HepG2 (cell line): ENCODE measurements at regions not wholly inside any gene's neighbourhood (a gene's known extent, or its start where the extent isn't known, plus 50 kb on each side); places are given as distances from the start of the nearest gene placed in this dataset.

Experiments used
- ATAC-seq: fragments of 200-7000 bp; cut with Tn5 transposase; 3 replicates; pipeline ENCODE4 v1.9.1; 2020; ENCODE audit warnings: mild to moderate bottlenecking, moderate library complexity
- BruUV-seq: library from RNA; stranded (reverse); fragments of 400-500 nt; replicated peaks from 2 replicates; lab custom pipeline; 2021; lab: Mats Ljungman, UMichigan
- CTCF ChIA-PET: fragments of 300-600 bp; formaldehyde crosslinking; extraction: SDS; loops from one replicate; lab custom pipeline; 2021; ENCODE audit warnings: low total read pairs, inconsistent platforms, low intra/inter-chr PET ratio; lab: Yijun Ruan, JAX
- POLR2A ChIA-PET: fragments of 350-600 bp; sonication (Branson Sonifier 250); formaldehyde crosslinking; loops from one replicate; lab custom pipeline; 2020; ENCODE audit warnings: antibody characterized with exemption, inconsistent platforms; lab: Yijun Ruan, JAX
- DNase-seq: peaks from one replicate; pipeline ENCODE4 v3.0.0-alpha.2; 2015; ENCODE audit warnings: low spot score
- FAIRE-seq: peaks from 3 replicates; lab custom pipeline; 2011; peaks lifted over from hg19 to GRCh38; lab: Jason Lieb, UNC
- H2AFZ ChIP-seq: one replicate; pipeline ENCODE4 v1.6.1; 2011; ENCODE audit warnings: low read length, inconsistent platforms
- H3K27ac ChIP-seq: fragments of 300-600 bp; 3 replicates; pipeline ENCODE4 v1.8.0; 2011; ENCODE audit warnings: mixed run types, mild to moderate bottlenecking, mixed read lengths, low read length, inconsistent platforms; ENCODE audit not compliant: insufficient read depth; ENCODE audit errors: extremely low read length
- H3K27me3 ChIP-seq, 2 experiments: fragments of 200-600 bp in 1 of 2; 2 replicates in 1 of 2; 3 replicates in 1 of 2; pipeline versions ENCODE4 v1.6.0 to v1.8.0; 2011; ENCODE audit warnings: low read length in 2 of 2, mild to moderate bottlenecking in 2 of 2, moderate library complexity in 2 of 2, inconsistent platforms in 1 of 2; ENCODE audit not compliant: insufficient read depth in 2 of 2, control insufficient read depth in 1 of 2
- H3K36me3 ChIP-seq, 2 experiments: fragments of 200-600 bp in 1 of 2; replicated peaks in 1 of 2; 2 replicates in 1 of 2; 3 replicates in 1 of 2; pipeline versions ENCODE4 v1.5.1 to v1.8.0; 2011; ENCODE audit warnings: low read length in 2 of 2, inconsistent platforms in 1 of 2; ENCODE audit not compliant: insufficient read depth in 2 of 2, control insufficient read depth in 1 of 2
- H3K4me1 ChIP-seq: 2 replicates; pipeline ENCODE4 v1.5.1; 2012; ENCODE audit warnings: low read length, inconsistent platforms; ENCODE audit not compliant: insufficient read depth
- H3K4me2 ChIP-seq: 2 replicates; pipeline ENCODE4 v1.6.0; 2011; ENCODE audit warnings: low read depth, low read length, inconsistent platforms
- H3K4me3 ChIP-seq, 3 experiments: fragments of 200-600 bp in 1 of 3; sonication (generic), shearing (Covaris generic) in 1 of 3; replicated peaks in 1 of 3; 2 replicates each; pipeline ENCODE4 v1.5.1; 2011 to 2016; ENCODE audit warnings: low read length in 3 of 3, inconsistent platforms in 2 of 3, low read depth in 2 of 3, mild to moderate bottlenecking in 2 of 3, control low read depth in 1 of 3, mixed read lengths in 1 of 3; ENCODE audit not compliant: insufficient read depth in 1 of 3
- H3K79me2 ChIP-seq: one replicate; pipeline ENCODE4 v1.6.1; 2011; ENCODE audit warnings: low read length, inconsistent platforms; ENCODE audit not compliant: insufficient read depth
- H3K9ac ChIP-seq: 2 replicates; pipeline ENCODE4 v1.6.0; 2011; ENCODE audit warnings: mild to moderate bottlenecking, low read depth, low read length, inconsistent platforms; ENCODE audit not compliant: insufficient read depth
- H3K9me3 ChIP-seq: 2 replicates; pipeline ENCODE4 v1.5.1; 2012; ENCODE audit warnings: mild to moderate bottlenecking, low read length
- H4K20me1 ChIP-seq: 2 replicates; pipeline ENCODE4 v1.6.0; 2011; ENCODE audit warnings: inconsistent platforms, mild to moderate bottlenecking, low read length, moderate library complexity; ENCODE audit not compliant: insufficient read depth
- CTCF ChIP-seq: sonication (generic); formaldehyde crosslinking; IDR thresholded peaks from 2 replicates; pipeline ENCODE4 v1.5.0; 2020; ENCODE audit warnings: mild to moderate bottlenecking, missing genetic modification reagents, moderate library complexity
- KAT2B ChIP-seq: fragments of 150-350 bp; IDR thresholded peaks from 2 replicates; pipeline ENCODE4 v1.6.1; 2014; ENCODE audit warnings: low read depth, low read length, borderline replicate concordance
- SMC3 ChIP-seq: IDR thresholded peaks from 2 replicates; pipeline ENCODE4 v1.6.1; 2011; ENCODE audit warnings: low read length, improper control_type of control experiment
- STAG1 ChIP-seq: sonication (generic); formaldehyde crosslinking; IDR thresholded peaks from 2 replicates; pipeline ENCODE4 v1.4.0; 2020; ENCODE audit warnings: missing genetic modification reagents
- YY1 ChIP-seq: IDR thresholded peaks from 2 replicates; pipeline ENCODE4 v1.6.1; 2011; ENCODE audit warnings: low read length, low read depth, moderate library complexity, mild to moderate bottlenecking; ENCODE audit not compliant: insufficient read depth, insufficient replicate concordance
- WGBS: methylation state at CpG from one replicate; pipeline ENCODE4 v1.1.6; 2017; ENCODE audit warnings: low lambda C conversion rate; 5-methylcytosine and 5-hydroxymethylcytosine counted together
- in situ Hi-C: cut with HindIII; loops from 2 replicates; pipeline ENCODE4 v1.10.0; 2017; ENCODE audit warnings: low pct_unique_long_range_greater_than_20kb; ENCODE audit not compliant: extremely low pct_ligation_motif_present
- intact Hi-C: fragments of 100-400 bp; cut with micrococcal nuclease; formaldehyde crosslinking; loops from one replicate; pipeline ENCODE4 v1.10.0; 2022; ENCODE audit not compliant: unreplicated experiment

- no peak for TF ChIP-seq YY1
These were observed 396.4 kb downstream of the TMEM232 start (continued) for GRCh38 chr5:110329955-110330525.

GRCh38 chr5:110333384-110333783 lies 393.1 kb downstream of the TMEM232 start:
- H3K4me1 ChIP-seq = no peaks in the 10 kb centered on the region; the same call in 1 of the 2 replicates
- H3K9me3 ChIP-seq = no peaks in the 10 kb centered on the region
- BruUV-seq = no TSS peak
- intact Hi-C loops (loop anchor here (10.0 kb wide), 1 partner anchor 289 kb away; no protein-coding TSS in a partner anchor), in situ Hi-C loops (loop anchor here (25.0 kb wide), 1 partner anchor 646 kb away; the partner anchor contains the start of gene MAN2A1)
- ChIA-PET POLR2A (no interaction called here), CTCF (no interaction called here)
- no peak overlapping the region for H3K27ac ChIP-seq
- ATAC-seq (peak; percentile 61; the same call in 2 of the 3 replicates), DNase-seq (peak; percentile 24), FAIRE-seq (no peak)
- WGBS = 29% methylated on average over 4 of the region's 4 CpGs
- H3K36me3 ChIP-seq = no peaks in the 10 kb centered on the region
- H3K79me2 ChIP-seq = no peaks in the 10 kb centered on the region
- H3K4me2 ChIP-seq = no peak overlapping the region
- TF ChIP-seq CTCF (CRISPR knock-in tag) (peak; percentile 62), KAT2B (no peak), SMC3 (peak; percentile 60), STAG1 (peak; percentile 82)
- H4K20me1 ChIP-seq = no peaks in the 10 kb centered on the region
- H3K9ac ChIP-seq = no peak overlapping the region
- H3K4me3 ChIP-seq = no peak overlapping the region
- no peaks in the 10 kb centered on the region for H3K27me3 ChIP-seq
- no peak overlapping the region for H2AFZ ChIP-seq
